NCI-H2081 (cell line): ENCODE measurements at regions not wholly inside any gene's neighbourhood (a gene's known extent, or its start where the extent isn't known, plus 50 kb on each side); places are given as distances from the start of the nearest gene placed in this dataset.

ENCODE experiments used
- DNase-seq, 2 experiments: peaks; one replicate each; lab custom pipeline; 2025; lab: John Stamatoyannopoulos, UW

- DNase-seq, result no peak
Observed at GRCh38 chr20:56996533-56996932, 269.9 kb downstream of the BMP7 start.

- DNase-seq, result no peak
Observed at GRCh38 chr20:56998438-56998837, 268.0 kb downstream of the BMP7 start.

GRCh38 chr20:57000441-57000968 is 265.9 kb downstream of the BMP7 start:
- DNase-seq, result no peak

- DNase-seq, result no peak
Observed at GRCh38 chr20:57001126-57001767, 265.2 kb downstream of the BMP7 start.

GRCh38 chr20:57002066-57002570 is 264.3 kb downstream of the BMP7 start:
- no peak for DNase-seq

- no peak for DNase-seq
Observed at GRCh38 chr20:57003012-57003411, 263.4 kb downstream of the BMP7 start.

- DNase-seq, result no peak
Observed at GRCh38 chr20:57004416-57004815, 262.0 kb downstream of the BMP7 start.

- DNase-seq, result no peak
Observed at GRCh38 chr20:57004951-57005933, 261.2 kb downstream of the BMP7 start.

GRCh38 chr20:57006411-57007170 is 259.9 kb downstream of the BMP7 start:
- DNase-seq, result no peak

GRCh38 chr20:57007171-57007540 is 259.3 kb downstream of the BMP7 start:
- DNase-seq, result no peak

- no peak for DNase-seq
Observed at GRCh38 chr20:57008217-57008616, 258.2 kb downstream of the BMP7 start.

- DNase-seq, result no peak
Observed at GRCh38 chr20:57009355-57009754, 257.1 kb downstream of the BMP7 start.

- DNase-seq, result no peak
Observed at GRCh38 chr20:57009775-57010174, 256.7 kb downstream of the BMP7 start.

GRCh38 chr20:57012691-57013090 is 253.8 kb downstream of the BMP7 start:
- DNase-seq, result no peak

GRCh38 chr20:57013217-57013616 is 253.2 kb downstream of the BMP7 start:
- DNase-seq, result no peak

GRCh38 chr20:57013741-57014140 is 252.7 kb downstream of the BMP7 start:
- DNase-seq, result no peak

- no peak for DNase-seq
Observed at GRCh38 chr20:57020364-57020763, 246.1 kb downstream of the BMP7 start.

- DNase-seq, result no peak
Observed at GRCh38 chr20:57022306-57022705, 244.1 kb downstream of the BMP7 start.

- no peak for DNase-seq
Observed at GRCh38 chr20:57023007-57023406, 243.4 kb downstream of the BMP7 start.

GRCh38 chr20:57023997-57024396 is 242.4 kb downstream of the BMP7 start:
- no peak for DNase-seq

GRCh38 chr20:57024849-57025248 is 241.6 kb downstream of the BMP7 start:
- no peak for DNase-seq

- DNase-seq, result no peak
Observed at GRCh38 chr20:57025261-57025660, 241.2 kb downstream of the BMP7 start.
